GM06990 (cell line): ENCODE measurements at regions not wholly inside any gene's neighbourhood (a gene's known extent, or its start where the extent isn't known, plus 50 kb on each side); places are given as distances from the start of the nearest gene placed in this dataset.
"Not testable (repeated sequence)": the region's sequence is repeated elsewhere in the genome, so short reads cannot be mapped to it uniquely, and the experiment has no call there.

Experiments
- DNase-seq: peaks from one replicate; pipeline ENCODE4 v3.0.0-alpha.2; 2011; ENCODE audit not compliant: insufficient read length; ENCODE audit errors: extremely low read depth
- H3K27me3 ChIP-seq: replicated peaks from 2 replicates; pipeline ENCODE4 v1.6.0; 2011; ENCODE audit warnings: low read length; ENCODE audit not compliant: control insufficient read depth, insufficient read depth
- H3K36me3 ChIP-seq: 2 replicates; pipeline ENCODE4 v1.5.1; 2011; ENCODE audit warnings: low read length; ENCODE audit not compliant: control insufficient read depth, insufficient read depth
- H3K4me3 ChIP-seq: replicated peaks from 2 replicates; pipeline ENCODE4 v1.5.1; 2011; ENCODE audit warnings: low read depth, mild to moderate bottlenecking, control low read depth, low read length
- TF ChIP-seq, protein P1 (sequence below): IDR thresholded peaks from 2 replicates; pipeline ENCODE4 v1.5.1; 2011; ENCODE audit warnings: low read length, control low read depth, mild to moderate bottlenecking, inconsistent platforms; ENCODE audit not compliant: insufficient read depth, poor library complexity, severe bottlenecking

DNA sequence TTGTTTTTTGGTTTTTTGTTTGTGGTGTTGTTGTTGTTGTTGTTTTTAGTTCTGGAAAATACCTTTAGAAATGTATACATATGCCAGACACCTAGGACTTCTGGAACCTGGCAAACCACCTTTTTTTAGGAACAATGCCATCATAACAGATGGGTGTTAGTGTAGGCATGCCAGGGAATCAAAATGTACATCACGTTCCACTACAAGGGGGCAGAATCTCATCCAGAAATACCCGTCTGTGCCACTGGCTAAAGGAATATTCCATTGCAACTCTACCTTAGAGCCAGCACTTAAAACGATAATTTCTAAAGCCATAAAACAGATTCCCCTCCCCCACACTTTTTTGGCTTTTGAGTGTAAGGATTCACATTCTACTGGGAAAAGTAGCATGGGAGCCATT, 239.8 kb downstream of the ETV1 start:
- Histone ChIP-seq H3K36me3 (no peaks in the 10 kb centered on the region), H3K27me3 (no peaks in the 10 kb centered on the region), H3K4me3 (no peak overlapping the region)
- TF ChIP-seq, protein P1, sequence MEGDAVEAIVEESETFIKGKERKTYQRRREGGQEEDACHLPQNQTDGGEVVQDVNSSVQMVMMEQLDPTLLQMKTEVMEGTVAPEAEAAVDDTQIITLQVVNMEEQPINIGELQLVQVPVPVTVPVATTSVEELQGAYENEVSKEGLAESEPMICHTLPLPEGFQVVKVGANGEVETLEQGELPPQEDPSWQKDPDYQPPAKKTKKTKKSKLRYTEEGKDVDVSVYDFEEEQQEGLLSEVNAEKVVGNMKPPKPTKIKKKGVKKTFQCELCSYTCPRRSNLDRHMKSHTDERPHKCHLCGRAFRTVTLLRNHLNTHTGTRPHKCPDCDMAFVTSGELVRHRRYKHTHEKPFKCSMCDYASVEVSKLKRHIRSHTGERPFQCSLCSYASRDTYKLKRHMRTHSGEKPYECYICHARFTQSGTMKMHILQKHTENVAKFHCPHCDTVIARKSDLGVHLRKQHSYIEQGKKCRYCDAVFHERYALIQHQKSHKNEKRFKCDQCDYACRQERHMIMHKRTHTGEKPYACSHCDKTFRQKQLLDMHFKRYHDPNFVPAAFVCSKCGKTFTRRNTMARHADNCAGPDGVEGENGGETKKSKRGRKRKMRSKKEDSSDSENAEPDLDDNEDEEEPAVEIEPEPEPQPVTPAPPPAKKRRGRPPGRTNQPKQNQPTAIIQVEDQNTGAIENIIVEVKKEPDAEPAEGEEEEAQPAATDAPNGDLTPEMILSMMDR: no peak
- no peak for DNase-seq

DNA sequence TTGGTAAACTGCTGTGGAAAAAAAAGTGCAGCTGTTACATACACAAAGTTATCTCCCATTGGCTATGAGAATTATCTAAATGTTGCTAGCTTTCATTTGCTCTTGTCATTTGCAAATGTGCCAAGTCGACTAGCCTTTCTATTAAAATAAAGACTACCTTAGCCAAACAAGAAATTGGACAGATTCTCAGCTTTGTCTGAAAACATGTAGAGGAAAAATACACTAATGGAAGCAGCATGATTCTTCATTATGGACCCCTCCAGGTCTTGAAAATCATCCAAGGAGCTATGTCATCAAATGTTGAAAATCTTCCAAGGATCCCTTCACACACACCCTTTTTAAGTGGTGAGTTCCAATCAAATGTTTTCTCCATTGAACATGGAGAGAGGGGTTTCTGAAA, 237.7 kb downstream of the ETV1 start:
- no peaks in the 10 kb centered on the region for H3K27me3 ChIP-seq
- no peak overlapping the region for H3K4me3 ChIP-seq
- no peak for DNase-seq
- TF ChIP-seq, protein P1: no peak
- H3K36me3 ChIP-seq: no peaks in the 10 kb centered on the region

DNA sequence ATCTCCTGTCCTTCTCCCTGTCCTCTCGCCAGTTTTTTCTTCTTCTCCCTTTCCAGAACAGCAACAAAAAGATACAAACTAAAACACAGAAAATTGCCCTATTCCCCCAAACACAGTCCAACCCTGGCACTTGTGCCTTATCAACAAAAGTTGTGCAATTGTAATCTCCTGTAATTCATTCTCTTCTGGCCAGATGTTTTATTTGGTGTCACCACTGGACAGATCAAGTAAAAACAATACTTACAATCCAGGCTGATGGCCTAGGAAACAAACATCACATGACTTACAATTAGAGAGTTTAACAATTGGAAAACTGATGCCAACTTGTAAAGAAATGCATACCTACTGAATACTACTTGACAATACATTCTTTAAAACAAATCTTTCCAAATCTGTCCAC, 231.6 kb downstream of the ETV1 start:
- H3K27me3 ChIP-seq: no peaks in the 10 kb centered on the region

DNA sequence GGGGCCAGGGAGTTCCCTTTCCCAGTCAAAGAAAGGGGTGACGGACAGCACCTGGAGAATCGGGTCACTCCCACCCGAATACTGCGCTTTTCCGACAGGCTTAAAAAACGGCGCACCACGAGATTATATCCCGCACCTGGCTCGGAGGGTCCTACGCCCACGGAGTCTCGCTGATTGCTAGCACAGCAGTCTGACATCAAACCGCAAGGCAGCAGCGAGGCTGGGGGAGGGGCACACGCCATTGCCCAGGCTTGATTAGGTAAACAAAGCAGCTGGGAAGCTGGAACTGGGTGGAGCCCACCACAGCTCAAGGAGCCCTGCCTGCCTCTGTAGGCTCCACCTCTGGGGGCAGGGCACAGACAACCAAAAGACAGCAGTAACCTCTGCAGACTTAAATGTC, 223.6 kb downstream of the ETV1 start:
- H3K27me3 ChIP-seq, H3K4me3 ChIP-seq, H3K36me3 ChIP-seq, DNase-seq: not testable (repeated sequence)

More for the DNA sequence above, 231.6 kb downstream of the ETV1 start:
- Histone ChIP-seq H3K4me3 (no peak overlapping the region), H3K36me3 (no peaks in the 10 kb centered on the region)
- TF ChIP-seq, protein P1: no peak
- no peak for DNase-seq

DNA sequence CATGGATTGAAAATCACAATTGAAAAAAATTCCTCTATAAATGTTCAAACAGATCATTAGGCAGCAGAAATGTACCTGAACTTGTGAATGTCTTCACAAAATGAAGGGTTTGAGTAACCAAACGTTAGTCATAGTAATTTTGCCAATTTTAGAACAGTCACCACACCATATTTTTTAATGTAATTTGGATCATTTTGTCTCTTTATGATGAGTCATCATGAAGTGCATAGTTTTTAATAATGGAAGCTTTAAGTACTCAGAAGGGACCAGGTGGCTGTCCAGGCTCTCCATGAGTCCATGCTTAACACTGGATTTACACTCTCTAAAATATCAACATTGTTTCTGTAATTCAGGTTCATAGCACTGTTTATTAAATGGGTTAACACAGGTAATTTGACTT, 219.2 kb downstream of the ETV1 start:
- no peak overlapping the region for H3K4me3 ChIP-seq
- TF ChIP-seq, protein P1: no peak
- H3K36me3 ChIP-seq: no peaks in the 10 kb centered on the region
- no peaks in the 10 kb centered on the region for H3K27me3 ChIP-seq
- DNase-seq: no peak

DNA sequence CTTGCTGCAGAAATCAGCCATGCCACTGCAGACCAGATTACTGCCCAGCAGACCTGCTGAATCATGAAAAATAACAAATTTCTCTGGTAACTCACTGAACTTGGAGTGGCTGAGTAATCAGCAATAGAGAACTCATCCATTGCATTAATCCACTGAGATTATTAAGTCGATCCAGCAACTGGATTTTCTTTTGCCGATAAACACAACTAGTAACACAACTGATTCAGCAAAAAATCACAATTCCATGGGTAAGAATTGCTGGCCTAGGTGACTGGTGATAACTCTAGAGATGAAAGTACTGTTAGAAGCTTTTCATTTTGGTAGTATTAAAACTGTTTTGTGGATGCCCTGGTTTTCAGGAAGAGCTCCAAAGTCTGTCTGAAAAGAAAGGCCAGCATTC, 214.5 kb downstream of the ETV1 start:
- TF ChIP-seq, protein P1: no peak
- no peaks in the 10 kb centered on the region for H3K27me3 ChIP-seq
- H3K4me3 ChIP-seq: no peak overlapping the region
- H3K36me3 ChIP-seq: no peaks in the 10 kb centered on the region
- no peak for DNase-seq
